ENCODE measurements at regions not wholly inside any gene's neighbourhood (a gene's known extent, or its start where the extent isn't known, plus 50 kb on each side); places are given as distances from the start of the nearest gene placed in this dataset. TPM values are rescaled to one million over a fixed set of nuclear protein-coding genes. Genes with fewer than 3 reads are reported as not detected.

GRCh38 chr3:79818015-79818414, 50.2 kb upstream of the ROBO1 start:
- FAIRE-seq, result no peak
- BruUV-seq (replicated peaks), result no TSS peak
- H3K36me3 ChIP-seq (ENCODE audit: control insufficient read depth, insufficient read depth, low read length), result no peaks in the 10 kb centered on the region
- no peak overlapping the region for H3K27ac ChIP-seq (ENCODE audit: extremely low read depth, low read depth, low read length)
- intact Hi-C loops (cut with micrococcal nuclease) (no loop called here), in situ Hi-C loops (cut with MboI) (no loop called here)
- TF ChIP-seq ZNF354B (CRISPR knock-in tag; IDR thresholded peaks at IDR 0.05), result no peak
- TF ChIP-seq FUS (optimal IDR thresholded peaks at IDR 0.05; ENCODE audit: low read depth, low read length), result no peak
- no peak for TF ChIP-seq PURB (CRISPR knock-in tag; IDR thresholded peaks at IDR 0.05; ENCODE audit: low read depth)
- TF ChIP-seq CREB3 (tag; conservative IDR thresholded peaks at IDR 0.05; ENCODE audit: low read depth), result no peak
- TF ChIP-seq ARID4B (CRISPR knock-in tag; IDR thresholded peaks at IDR 0.05), result no peak
- TF ChIP-seq ZNF75A (CRISPR knock-in tag; IDR thresholded peaks at IDR 0.05), result no peak
- TF ChIP-seq RNF2 (IDR thresholded peaks at IDR 0.05), result no peak
- no peaks in the 10 kb centered on the region for H3K27me3 ChIP-seq (ENCODE audit: control insufficient read depth in 2 of 2, insufficient read depth in 2 of 2, low read length in 2 of 2)
- 0% methylated on average over 1 of the region's 1 CpG for WGBS (ENCODE audit: insufficient coverage, low coverage, missing lambda C conversion rate)
- H3K4me2 ChIP-seq (ENCODE audit: insufficient read depth, low read length), result no peak overlapping the region
- no peak overlapping the region for H3K9ac ChIP-seq (ENCODE audit: insufficient read depth in 1 of 2, low read depth in 2 of 2, low read length in 2 of 2)
- no peak overlapping the region for H3K4me3 ChIP-seq
- H3K9me3 ChIP-seq (replicated peaks; ENCODE audit: control insufficient read depth, insufficient read depth, low read depth, low read length), result no peaks in the 10 kb centered on the region
- H3K79me2 ChIP-seq (ENCODE audit: control insufficient read depth, insufficient read depth, low read length), result no peaks in the 10 kb centered on the region
- no peak overlapping the region for H2AFZ ChIP-seq (ENCODE audit: low read depth, low read length)
- ATAC-seq, result no peak
- no peaks in the 10 kb centered on the region for H3K4me1 ChIP-seq (replicated peaks in 1 of 2; ENCODE audit: control insufficient read depth in 2 of 2, insufficient read depth in 2 of 2, low read length in 2 of 2)
- H4K20me1 ChIP-seq (replicated peaks; ENCODE audit: control insufficient read depth, insufficient read depth, low read length), result no peaks in the 10 kb centered on the region
- ChIA-PET CTCF (ENCODE audit: low intra/inter-chr PET ratio) (no interaction called here), POLR2A (no interaction called here)
- DNase-seq (ENCODE audit: extremely low read depth in 1 of 4, low spot score in 3 of 4), result no peak
- H3K9me1 ChIP-seq (ENCODE audit: control insufficient read depth, insufficient read depth, low read length), result no peaks in the 10 kb centered on the region

Small RNAs in the stretch of these regions (small RNA-seq; reads per million reads assigned to genes)
- gene AC108740.1, result not detected

Data from K562 (cell line).